OCI-LY1 (cell line): ENCODE measurements at regions not wholly inside any gene's neighbourhood (a gene's known extent, or its start where the extent isn't known, plus 50 kb on each side); places are given as distances from the start of the nearest gene placed in this dataset.
"Not testable (repeated sequence)": the region's sequence is repeated elsewhere in the genome, so short reads cannot be mapped to it uniquely, and the experiment has no call there.

Experiments
- H2AFZ ChIP-seq: fragments of 200-600 bp; sonication (generic), shearing (Covaris generic); 2 replicates; pipeline ENCODE4 v1.6.0; 2014; ENCODE audit warnings: antibody characterized with exemption, mild to moderate bottlenecking, low read length
- H3F3A ChIP-seq: fragments of 200-600 bp; sonication (generic), shearing (Covaris generic); 2 replicates; pipeline ENCODE4 v1.6.0; 2014; ENCODE audit warnings: mild to moderate bottlenecking, antibody characterized with exemption, low read length, moderate library complexity; ENCODE audit not compliant: insufficient read depth
- H3K27ac ChIP-seq: fragments of 200-600 bp; sonication (generic); 2 replicates; pipeline ENCODE4 v1.5.1; 2014; ENCODE audit warnings: low read length, mixed run types, mild to moderate bottlenecking, low read depth; ENCODE audit not compliant: poor library complexity, severe bottlenecking
- H3K27me3 ChIP-seq: fragments of 200-600 bp; sonication (generic); 2 replicates; pipeline ENCODE4 v1.6.0; 2014; ENCODE audit warnings: antibody characterized with exemption, mild to moderate bottlenecking, low read length, moderate library complexity; ENCODE audit not compliant: insufficient read depth
- H3K36me3 ChIP-seq: fragments of 200-600 bp; sonication (generic); 2 replicates; pipeline ENCODE4 v1.6.1; 2014; ENCODE audit warnings: mild to moderate bottlenecking, antibody characterized with exemption, low read length, moderate library complexity, mixed read lengths; ENCODE audit not compliant: insufficient read depth
- H3K4me1 ChIP-seq: fragments of 200-600 bp; sonication (generic); 2 replicates; pipeline ENCODE4 v1.5.1; 2014; ENCODE audit warnings: mild to moderate bottlenecking, low read length, moderate library complexity; ENCODE audit not compliant: insufficient read depth, severe bottlenecking
- H3K4me2 ChIP-seq: fragments of 200-600 bp; sonication (generic), shearing (Covaris generic); 2 replicates; pipeline ENCODE4 v1.6.1; 2014; ENCODE audit warnings: low read length
- H3K4me3 ChIP-seq: fragments of 200-600 bp; sonication (generic); 2 replicates; pipeline ENCODE4 v1.5.1; 2014; ENCODE audit warnings: low read length, low read depth, mild to moderate bottlenecking, mixed read lengths; ENCODE audit not compliant: poor library complexity, severe bottlenecking
- H3K79me2 ChIP-seq: fragments of 200-600 bp; shearing (Covaris generic); 2 replicates; pipeline ENCODE4 v1.6.1; 2016; ENCODE audit warnings: mixed run types, low read length, mixed read lengths; ENCODE audit not compliant: insufficient read depth
- H3K9ac ChIP-seq: fragments of 200-600 bp; sonication (generic), shearing (Covaris generic); 2 replicates; pipeline ENCODE4 v1.6.1; 2014; ENCODE audit warnings: mild to moderate bottlenecking, low read length, mixed read lengths
- H3K9me2 ChIP-seq: fragments of 200-600 bp; sonication (generic), shearing (Covaris generic); 2 replicates; pipeline ENCODE4 v1.6.1; 2014; ENCODE audit warnings: low read depth, mild to moderate bottlenecking, low read length, mixed read lengths
- H3K9me3 ChIP-seq: fragments of 200-600 bp; shearing (Covaris generic); 2 replicates; pipeline ENCODE4 v1.6.1; 2014; ENCODE audit warnings: low read length, mixed read lengths
- H4K20me1 ChIP-seq: fragments of 200-600 bp; sonication (generic), shearing (Covaris generic); 2 replicates; pipeline ENCODE4 v1.6.0; 2016; ENCODE audit warnings: mild to moderate bottlenecking, low read length; ENCODE audit not compliant: insufficient read depth
- EZH2 ChIP-seq: fragments of 200-600 bp; sonication (generic), shearing (Covaris generic); IDR thresholded peaks from 2 replicates; pipeline ENCODE4 v1.8.0; 2017; ENCODE audit warnings: borderline replicate concordance, mixed run types, mild to moderate bottlenecking, antibody characterized with exemption, low read length, moderate library complexity, mixed read lengths
- TF ChIP-seq, protein P1 (sequence below): fragments of 200-600 bp; sonication (generic), shearing (Covaris generic); IDR thresholded peaks from 2 replicates; pipeline ENCODE4 v1.5.1; 2017; ENCODE audit warnings: mild to moderate bottlenecking, antibody characterized with exemption, low read length, moderate library complexity, mixed read lengths

- H4K20me1 ChIP-seq: no peaks in the 10 kb centered on the region
- no peaks in the 10 kb centered on the region for H3K79me2 ChIP-seq
- H3K4me1 ChIP-seq: no peaks in the 10 kb centered on the region
- no peaks in the 10 kb centered on the region for H3K9me2 ChIP-seq
- H2AFZ ChIP-seq: no peak overlapping the region
- H3K27me3 ChIP-seq: no peaks in the 10 kb centered on the region
- TF ChIP-seq, protein P1, sequence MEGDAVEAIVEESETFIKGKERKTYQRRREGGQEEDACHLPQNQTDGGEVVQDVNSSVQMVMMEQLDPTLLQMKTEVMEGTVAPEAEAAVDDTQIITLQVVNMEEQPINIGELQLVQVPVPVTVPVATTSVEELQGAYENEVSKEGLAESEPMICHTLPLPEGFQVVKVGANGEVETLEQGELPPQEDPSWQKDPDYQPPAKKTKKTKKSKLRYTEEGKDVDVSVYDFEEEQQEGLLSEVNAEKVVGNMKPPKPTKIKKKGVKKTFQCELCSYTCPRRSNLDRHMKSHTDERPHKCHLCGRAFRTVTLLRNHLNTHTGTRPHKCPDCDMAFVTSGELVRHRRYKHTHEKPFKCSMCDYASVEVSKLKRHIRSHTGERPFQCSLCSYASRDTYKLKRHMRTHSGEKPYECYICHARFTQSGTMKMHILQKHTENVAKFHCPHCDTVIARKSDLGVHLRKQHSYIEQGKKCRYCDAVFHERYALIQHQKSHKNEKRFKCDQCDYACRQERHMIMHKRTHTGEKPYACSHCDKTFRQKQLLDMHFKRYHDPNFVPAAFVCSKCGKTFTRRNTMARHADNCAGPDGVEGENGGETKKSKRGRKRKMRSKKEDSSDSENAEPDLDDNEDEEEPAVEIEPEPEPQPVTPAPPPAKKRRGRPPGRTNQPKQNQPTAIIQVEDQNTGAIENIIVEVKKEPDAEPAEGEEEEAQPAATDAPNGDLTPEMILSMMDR: no peak
- no peak for TF ChIP-seq EZH2
- no peaks in the 10 kb centered on the region for H3K36me3 ChIP-seq
- no peak overlapping the region for H3K4me3 ChIP-seq
- H3K4me2 ChIP-seq: no peak overlapping the region
- no peaks in the 10 kb centered on the region for H3F3A ChIP-seq
- no peak overlapping the region for H3K9ac ChIP-seq
- H3K9me3 ChIP-seq: no peaks in the 10 kb centered on the region
- no peak overlapping the region for H3K27ac ChIP-seq
Observed at GRCh38 chr14:34160619-34161018, 209.7 kb upstream of the EGLN3 start.

DNA sequence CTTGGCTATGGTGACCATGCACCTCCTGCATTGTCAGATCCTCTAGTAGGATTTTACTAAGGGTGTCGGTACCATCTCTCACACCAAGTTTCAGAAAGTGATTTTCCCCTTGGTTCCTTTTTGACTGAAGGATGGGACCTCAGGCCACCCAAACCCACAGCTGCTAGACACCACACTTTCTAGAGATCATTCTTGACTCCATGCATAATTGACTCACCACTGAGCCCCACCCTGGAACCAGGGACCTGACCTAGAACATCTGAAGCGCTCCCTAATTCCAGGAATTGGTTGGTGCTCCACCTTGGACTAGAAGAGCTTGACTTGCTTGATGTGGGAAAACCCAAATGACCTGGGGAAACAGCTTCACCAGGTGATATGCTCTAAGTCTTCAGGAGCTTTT is 206.8 kb upstream of the EGLN3 start:
- no peaks in the 10 kb centered on the region for H3K4me1 ChIP-seq
- no peak overlapping the region for H3K4me2 ChIP-seq
- H2AFZ ChIP-seq: no peak overlapping the region
- no peaks in the 10 kb centered on the region for H3K9me2 ChIP-seq
- H3K27ac ChIP-seq: no peak overlapping the region
- no peaks in the 10 kb centered on the region for H3K36me3 ChIP-seq
- H3K27me3 ChIP-seq: no peaks in the 10 kb centered on the region
- H3K9ac ChIP-seq: no peak overlapping the region
- no peak overlapping the region for H3K4me3 ChIP-seq
- no peaks in the 10 kb centered on the region for H4K20me1 ChIP-seq
- no peaks in the 10 kb centered on the region for H3K79me2 ChIP-seq
- no peaks in the 10 kb centered on the region for H3K9me3 ChIP-seq
- TF ChIP-seq, protein P1: no peak
- no peak for TF ChIP-seq EZH2
- H3F3A ChIP-seq: no peaks in the 10 kb centered on the region

GRCh38 chr14:34147461-34147860 is 196.6 kb upstream of the EGLN3 start:
- Histone ChIP-seq H2AFZ (no peak overlapping the region), H3K4me1 (no peaks in the 10 kb centered on the region), H3K79me2 (no peaks in the 10 kb centered on the region), H3K9me3 (no peaks in the 10 kb centered on the region), H3K4me2 (no peak overlapping the region), H3K27ac (no peak overlapping the region), H4K20me1 (no peaks in the 10 kb centered on the region), H3K9me2 (no peaks in the 10 kb centered on the region), H3K9ac (no peak overlapping the region), H3K27me3 (no peaks in the 10 kb centered on the region), H3K4me3 (no peak overlapping the region), H3F3A (no peaks in the 10 kb centered on the region), H3K36me3 (no peaks in the 10 kb centered on the region)
- TF ChIP-seq, protein P1: no peak
- no peak for TF ChIP-seq EZH2

DNA sequence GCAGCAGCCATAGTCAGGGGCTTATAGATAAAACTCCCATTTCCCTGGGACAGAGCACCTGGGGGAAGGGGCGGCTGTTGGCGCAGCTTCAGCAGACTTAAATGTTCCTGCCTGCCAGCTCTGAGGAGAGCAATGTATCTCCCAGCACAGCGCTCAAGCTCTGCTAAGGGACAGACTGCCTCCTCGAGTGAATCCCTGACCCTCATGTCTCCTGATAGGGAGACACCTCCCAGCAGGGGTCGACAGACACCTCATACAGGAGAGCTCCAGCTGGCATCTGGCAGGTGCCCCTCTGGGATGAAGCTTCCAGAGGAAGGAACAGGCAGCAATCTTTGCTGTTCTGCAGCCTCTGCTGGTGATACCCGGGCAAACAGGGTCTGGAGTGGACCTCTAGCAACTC is 189.3 kb upstream of the EGLN3 start:
- H3K4me3 ChIP-seq, H2AFZ ChIP-seq, H3K4me1 ChIP-seq, H3K27ac ChIP-seq, H3F3A ChIP-seq, H3K36me3 ChIP-seq, H3K4me2 ChIP-seq, H3K27me3 ChIP-seq, H3K9ac ChIP-seq, H4K20me1 ChIP-seq, H3K9me3 ChIP-seq, H3K9me2 ChIP-seq, H3K79me2 ChIP-seq: not testable (repeated sequence)

DNA sequence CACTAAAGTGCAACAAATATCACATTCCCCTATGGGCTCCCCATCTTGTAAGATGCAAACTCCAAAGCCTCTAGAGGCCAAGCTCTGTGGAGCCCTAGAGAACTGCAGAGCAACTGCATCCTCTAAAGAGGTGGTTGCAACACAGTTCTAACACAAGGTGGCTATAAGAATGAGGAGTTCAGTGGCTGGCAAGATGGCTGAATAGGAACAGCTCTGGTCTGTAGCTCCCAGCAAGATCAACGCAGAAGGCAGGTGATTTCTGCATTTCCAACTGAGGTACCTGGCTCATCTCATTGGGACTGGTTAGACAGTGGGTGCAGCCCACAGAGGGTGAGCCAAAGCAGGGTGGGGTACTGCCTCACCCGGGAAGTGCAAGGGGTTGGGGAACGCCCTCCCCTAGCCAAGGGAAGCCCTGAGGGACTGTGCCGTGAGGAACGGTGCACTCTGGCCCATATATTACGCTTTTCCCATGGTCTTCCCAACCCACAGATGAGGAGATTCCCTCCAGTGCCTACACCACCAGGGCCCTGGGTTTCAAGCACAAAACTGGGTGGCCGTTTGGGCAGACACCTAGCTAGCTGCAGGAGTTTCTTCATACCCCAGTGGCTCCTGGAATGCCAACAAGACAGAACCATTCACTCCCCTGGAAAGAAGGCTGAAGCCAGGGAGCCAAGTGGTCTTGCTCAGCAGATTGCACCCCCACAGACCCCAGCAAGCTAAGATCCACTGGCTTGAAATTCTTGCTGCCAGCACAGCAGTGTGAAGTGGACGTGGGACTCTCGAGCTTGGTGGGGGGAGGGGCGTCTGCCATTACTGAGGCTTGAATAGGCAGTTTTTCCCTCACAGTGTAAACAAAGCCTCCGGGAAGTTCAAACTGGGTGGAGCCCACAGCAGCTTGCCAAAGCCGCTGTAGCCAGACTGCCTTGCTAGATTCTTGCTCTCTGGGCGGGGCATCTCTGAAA is 188.6 kb upstream of the EGLN3 start:
- not testable (repeated sequence) for H3K4me1 ChIP-seq, H3K4me2 ChIP-seq

More for the DNA sequence above, 188.6 kb upstream of the EGLN3 start:
- H3K4me3 ChIP-seq, H3K9me3 ChIP-seq, H3K9me2 ChIP-seq, H3K79me2 ChIP-seq, H3K36me3 ChIP-seq, H3K27ac ChIP-seq, H3F3A ChIP-seq, H4K20me1 ChIP-seq, H3K9ac ChIP-seq, H2AFZ ChIP-seq, H3K27me3 ChIP-seq: not testable (repeated sequence)
